ENCODE measurements at regions not wholly inside any gene's neighbourhood (a gene's known extent, or its start where the extent isn't known, plus 50 kb on each side); places are given as distances from the start of the nearest gene placed in this dataset.

GRCh38 chr4:138560448-138560847, 318.3 kb upstream of the SLC7A11 start:
- H3K4me3 ChIP-seq (ENCODE audit: low read length) = no peak overlapping the region
- DNase-seq = no peak
- TF ChIP-seq EZH2 (optimal IDR thresholded peaks at IDR 0.05; ENCODE audit: low read depth, low read length) = no peak
- TF ChIP-seq CTCF (IDR thresholded peaks at IDR 0.05; ENCODE audit: low read length) = no peak
- no peak for TF ChIP-seq EZH2phosphoT487 (IDR thresholded peaks at IDR 0.05; ENCODE audit: low read length)
- H3K4me1 ChIP-seq (ENCODE audit: low read length) = no peaks in the 10 kb centered on the region
- H3F3A ChIP-seq (ENCODE audit: insufficient read depth, low read length) = no peaks in the 10 kb centered on the region
- H3K36me3 ChIP-seq (replicated peaks; ENCODE audit: insufficient read depth, low read length) = no peaks in the 10 kb centered on the region
- H3K9me2 ChIP-seq (replicated peaks; ENCODE audit: insufficient read depth, low read length) = no peaks in the 10 kb centered on the region
- no peaks in the 10 kb centered on the region for H3K9me3 ChIP-seq (replicated peaks; ENCODE audit: insufficient read depth, low read length)
- no peak overlapping the region for H3K9ac ChIP-seq (ENCODE audit: low read length)
- H4K20me1 ChIP-seq (ENCODE audit: insufficient read depth, low read length) = no peaks in the 10 kb centered on the region
- H3K79me2 ChIP-seq (ENCODE audit: low read length) = no peaks in the 10 kb centered on the region
- no peaks in the 10 kb centered on the region for H3K27me3 ChIP-seq (replicated peaks; ENCODE audit: insufficient read depth, low read length)
- H3K27ac ChIP-seq (ENCODE audit: low read length) = no peak overlapping the region
- no peak overlapping the region for H3K4me2 ChIP-seq (ENCODE audit: low read depth, low read length)
- no peak overlapping the region for H2AFZ ChIP-seq (ENCODE audit: low read length)

GRCh38 chr4:138558886-138559285, 316.7 kb upstream of the SLC7A11 start:
- no peaks in the 10 kb centered on the region for H3K9me2 ChIP-seq (replicated peaks; ENCODE audit: insufficient read depth, low read length)
- H3K4me2 ChIP-seq (ENCODE audit: low read depth, low read length) = no peak overlapping the region
- H3K4me1 ChIP-seq (ENCODE audit: low read length) = no peaks in the 10 kb centered on the region
- no peak for DNase-seq
- H3K27ac ChIP-seq (ENCODE audit: low read length) = no peak overlapping the region
- H3F3A ChIP-seq (ENCODE audit: insufficient read depth, low read length) = no peaks in the 10 kb centered on the region
- no peak for TF ChIP-seq CTCF (IDR thresholded peaks at IDR 0.05; ENCODE audit: low read length)
- no peak for TF ChIP-seq EZH2 (optimal IDR thresholded peaks at IDR 0.05; ENCODE audit: low read depth, low read length)
- TF ChIP-seq EZH2phosphoT487 (IDR thresholded peaks at IDR 0.05; ENCODE audit: low read length) = no peak
- H3K9me3 ChIP-seq (replicated peaks; ENCODE audit: insufficient read depth, low read length) = no peaks in the 10 kb centered on the region
- no peak overlapping the region for H3K4me3 ChIP-seq (ENCODE audit: low read length)
- H3K27me3 ChIP-seq (replicated peaks; ENCODE audit: insufficient read depth, low read length) = no peaks in the 10 kb centered on the region
- H3K9ac ChIP-seq (ENCODE audit: low read length) = no peak overlapping the region
- H3K36me3 ChIP-seq (replicated peaks; ENCODE audit: insufficient read depth, low read length) = no peaks in the 10 kb centered on the region
- no peaks in the 10 kb centered on the region for H4K20me1 ChIP-seq (ENCODE audit: insufficient read depth, low read length)
- no peak overlapping the region for H2AFZ ChIP-seq (ENCODE audit: low read length)
- no peaks in the 10 kb centered on the region for H3K79me2 ChIP-seq (ENCODE audit: low read length)

GRCh38 chr4:138555584-138555983, 313.4 kb upstream of the SLC7A11 start:
- no peak overlapping the region for H3K4me2 ChIP-seq (ENCODE audit: low read depth, low read length)
- no peaks in the 10 kb centered on the region for H3K4me1 ChIP-seq (ENCODE audit: low read length)
- no peaks in the 10 kb centered on the region for H3K9me3 ChIP-seq (replicated peaks; ENCODE audit: insufficient read depth, low read length)
- no peak for DNase-seq
- H3K9me2 ChIP-seq (replicated peaks; ENCODE audit: insufficient read depth, low read length) = no peaks in the 10 kb centered on the region
- H2AFZ ChIP-seq (ENCODE audit: low read length) = no peak overlapping the region
- H4K20me1 ChIP-seq (ENCODE audit: insufficient read depth, low read length) = no peaks in the 10 kb centered on the region
- no peak overlapping the region for H3K4me3 ChIP-seq (ENCODE audit: low read length)
- no peaks in the 10 kb centered on the region for H3K27me3 ChIP-seq (replicated peaks; ENCODE audit: insufficient read depth, low read length)
- TF ChIP-seq EZH2phosphoT487 (IDR thresholded peaks at IDR 0.05; ENCODE audit: low read length) (no peak), CTCF (IDR thresholded peaks at IDR 0.05; ENCODE audit: low read length) (peak; percentile 19), EZH2 (optimal IDR thresholded peaks at IDR 0.05; ENCODE audit: low read depth, low read length) (no peak)
- H3F3A ChIP-seq (ENCODE audit: insufficient read depth, low read length) = no peaks in the 10 kb centered on the region
- H3K79me2 ChIP-seq (ENCODE audit: low read length) = no peaks in the 10 kb centered on the region
- no peak overlapping the region for H3K27ac ChIP-seq (ENCODE audit: low read length)
- no peaks in the 10 kb centered on the region for H3K36me3 ChIP-seq (replicated peaks; ENCODE audit: insufficient read depth, low read length)
- no peak overlapping the region for H3K9ac ChIP-seq (ENCODE audit: low read length)
